ENCODE measurements at regions not wholly inside any gene's neighbourhood (a gene's known extent, or its start where the extent isn't known, plus 50 kb on each side); places are given as distances from the start of the nearest gene placed in this dataset.
"Not testable (repeated sequence)": the region's sequence is repeated elsewhere in the genome, so short reads cannot be mapped to it uniquely, and the experiment has no call there.

DNA sequence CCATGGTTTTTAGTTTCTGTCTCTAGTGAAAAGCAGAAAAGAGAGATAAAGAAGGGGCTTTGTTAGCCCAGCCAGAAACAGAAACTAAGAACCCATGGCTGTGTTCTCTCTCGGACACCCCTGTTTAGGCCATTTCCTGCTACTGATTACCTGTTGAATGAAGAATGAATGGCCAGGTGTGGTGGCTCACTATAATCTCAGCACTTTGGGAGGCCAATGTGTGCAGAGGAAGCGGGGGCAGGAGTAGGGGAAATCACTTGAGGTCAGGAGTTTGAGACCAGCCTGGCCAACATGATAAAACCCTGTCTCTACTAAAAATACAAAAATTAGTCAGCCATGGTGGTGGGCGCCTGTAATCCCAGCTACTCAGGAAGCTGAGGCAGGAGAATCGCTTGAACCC is 93.8 kb upstream of the MSH6 start:
- not testable (repeated sequence) for DNase-seq

GRCh38 chr2:47688561-47688960 is 94.4 kb upstream of the MSH6 start:
- DNase-seq: peak; percentile 81

DNA sequence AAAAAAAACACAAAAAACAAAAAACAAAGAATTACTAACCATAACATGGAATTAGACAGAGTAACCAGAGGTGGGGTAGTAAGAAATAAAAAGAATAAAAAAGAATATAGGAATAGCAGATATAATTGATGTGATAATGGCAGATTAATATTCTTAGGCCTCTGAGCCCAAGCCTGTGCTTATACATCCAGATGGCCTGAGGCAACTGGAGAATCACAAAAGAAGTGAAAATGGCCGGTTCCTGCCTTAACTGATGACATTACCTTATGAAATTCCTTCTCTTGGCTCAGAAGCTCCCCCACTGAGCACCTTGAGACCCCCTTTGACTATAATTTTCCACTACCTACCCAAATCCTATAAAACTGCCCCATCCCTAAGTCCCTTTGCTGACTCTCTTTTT is 95.1 kb upstream of the MSH6 start:
- DNase-seq: no peak

DNA sequence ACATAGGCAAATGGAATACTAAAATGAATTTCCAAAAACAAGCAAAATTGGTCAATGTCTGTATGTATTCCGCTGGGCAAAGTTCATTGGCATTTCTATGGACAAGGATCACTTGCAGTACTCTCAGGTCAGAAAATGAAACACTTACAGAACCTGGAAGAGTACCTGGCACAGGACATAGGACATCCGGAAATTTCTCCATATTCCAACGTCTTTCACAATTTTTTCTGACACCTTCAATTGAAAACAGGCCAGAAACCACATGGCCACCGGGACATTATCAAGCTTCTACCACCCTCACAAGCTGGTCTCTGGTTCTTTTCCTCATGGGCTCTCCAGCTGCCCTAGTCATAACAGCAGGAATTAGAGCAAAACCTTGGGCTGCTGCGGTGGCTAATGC is 96.9 kb upstream of the MSH6 start:
- DNase-seq: no peak

DNA sequence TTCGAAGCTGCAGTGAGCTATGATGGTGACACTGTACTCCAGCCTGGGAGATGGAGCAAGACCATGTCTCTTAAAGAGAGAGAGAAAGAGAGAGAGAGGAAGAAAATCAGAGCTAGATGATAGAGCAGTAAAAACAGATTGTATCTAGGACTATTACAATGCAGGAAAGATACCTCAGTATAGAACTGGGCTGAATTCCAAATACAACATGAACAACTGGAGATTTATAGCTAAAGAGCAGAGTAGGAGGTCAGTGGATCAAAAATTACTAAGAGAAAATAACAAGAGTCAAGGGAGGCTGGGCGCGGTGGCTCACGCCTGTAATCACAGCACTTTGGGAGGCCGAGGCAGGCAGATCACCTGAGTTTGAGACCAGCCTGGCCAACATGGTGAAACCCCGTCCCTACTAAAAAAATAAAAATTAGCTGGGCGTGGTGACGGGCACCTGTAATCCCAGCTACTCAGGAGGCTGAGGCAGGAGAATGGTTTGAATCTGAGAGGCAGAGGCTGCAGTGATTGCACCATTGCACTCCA is 100.7 kb upstream of the MSH6 start:
- no peak for DNase-seq

- no peak for DNase-seq
Measured at GRCh38 chr2:47676261-47676926, 105.6 kb upstream of the KCNK12 start.

DNA sequence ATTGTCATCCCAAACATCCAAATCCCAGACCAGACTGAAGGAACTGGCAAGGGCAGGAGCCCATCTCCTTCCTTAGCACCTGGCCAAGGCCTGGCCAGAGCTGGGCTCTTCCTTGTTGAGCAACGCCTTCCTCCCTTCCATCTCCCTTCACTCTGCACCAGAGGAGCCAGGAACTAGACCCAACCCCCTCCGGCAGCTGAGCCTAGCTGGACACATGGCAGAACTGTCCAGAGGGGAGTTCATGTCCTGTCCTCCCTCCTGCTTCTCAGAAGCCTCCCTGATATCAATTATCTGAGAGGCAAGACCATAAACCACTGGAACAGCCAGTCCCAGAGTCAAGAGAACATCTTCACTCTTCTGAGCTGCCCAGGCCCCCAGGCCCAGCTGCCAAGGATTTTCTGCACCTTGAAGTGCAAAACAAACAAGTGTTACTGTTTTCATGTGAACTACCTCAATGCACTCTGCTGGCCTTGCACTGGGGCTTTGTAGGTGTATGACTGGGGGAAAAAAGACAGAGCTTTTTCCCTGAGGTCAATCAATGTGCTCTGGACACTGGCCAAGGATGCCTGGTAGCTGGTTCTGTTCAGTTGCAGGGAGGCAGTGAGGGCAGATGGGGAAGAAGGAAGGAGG is 104.5 kb upstream of the KCNK12 start:
- peak; percentile 34 for DNase-seq

DNA sequence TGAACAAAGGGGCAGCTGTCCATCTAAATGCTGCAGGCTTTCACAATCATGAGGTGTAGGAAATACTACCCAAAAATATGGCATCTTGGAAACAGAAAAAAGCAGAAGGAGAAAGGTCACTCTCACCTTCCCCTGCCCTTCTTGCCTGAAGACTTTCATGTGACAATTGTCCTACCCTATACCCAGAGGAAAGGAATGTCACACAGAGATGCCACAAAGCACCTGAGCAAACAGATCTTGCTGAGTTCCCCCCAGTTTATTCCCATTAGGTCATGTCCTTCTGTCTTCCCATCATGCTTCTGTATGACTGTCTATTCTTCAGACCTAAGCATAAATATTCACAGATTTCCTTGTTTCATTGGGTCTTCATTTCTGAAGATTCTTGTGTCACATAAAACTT is 95.5 kb upstream of the KCNK12 start:
- no peak for DNase-seq

DNA sequence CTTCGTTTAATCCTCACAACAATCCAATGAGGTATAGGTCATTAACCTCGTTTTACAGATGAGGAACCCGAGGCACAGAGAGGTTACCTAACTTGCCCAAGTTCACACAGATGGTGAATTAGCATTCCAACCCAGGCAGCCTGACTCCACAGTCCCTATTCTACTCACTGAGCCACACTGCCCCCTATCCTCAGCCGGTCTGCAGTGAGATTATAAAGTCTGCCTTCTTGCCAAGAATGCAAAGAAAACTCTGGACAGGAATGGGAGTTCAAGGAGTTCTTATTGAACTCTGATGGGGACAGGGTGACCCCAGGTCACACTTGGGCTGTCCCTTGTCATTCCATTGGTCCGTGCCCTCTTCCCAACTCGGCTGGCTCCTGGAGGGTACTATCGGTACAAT is 94.0 kb upstream of the KCNK12 start:
- no peak for DNase-seq

GRCh38 chr2:47662552-47662951 is 91.8 kb upstream of the KCNK12 start:
- DNase-seq: no peak

DNA sequence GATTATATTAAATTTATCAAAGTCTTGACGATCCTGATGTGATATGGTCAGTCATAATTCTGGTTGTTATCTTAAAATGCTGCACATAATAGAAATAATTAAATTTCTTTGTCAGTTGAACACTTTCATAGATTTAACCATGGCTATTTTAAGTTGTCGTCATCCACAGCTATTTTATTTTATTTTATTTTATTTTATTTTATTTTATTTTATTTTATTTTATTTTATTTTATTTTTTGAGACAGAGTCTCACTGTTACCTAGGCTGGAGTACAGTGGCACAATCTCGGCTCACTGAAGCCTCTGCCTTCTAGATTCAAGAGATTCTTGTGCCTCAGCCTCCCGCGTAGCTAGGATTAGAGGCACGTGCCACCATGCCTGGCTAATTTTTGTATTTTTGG is 90.5 kb upstream of the KCNK12 start:
- no peak for DNase-seq

DNA sequence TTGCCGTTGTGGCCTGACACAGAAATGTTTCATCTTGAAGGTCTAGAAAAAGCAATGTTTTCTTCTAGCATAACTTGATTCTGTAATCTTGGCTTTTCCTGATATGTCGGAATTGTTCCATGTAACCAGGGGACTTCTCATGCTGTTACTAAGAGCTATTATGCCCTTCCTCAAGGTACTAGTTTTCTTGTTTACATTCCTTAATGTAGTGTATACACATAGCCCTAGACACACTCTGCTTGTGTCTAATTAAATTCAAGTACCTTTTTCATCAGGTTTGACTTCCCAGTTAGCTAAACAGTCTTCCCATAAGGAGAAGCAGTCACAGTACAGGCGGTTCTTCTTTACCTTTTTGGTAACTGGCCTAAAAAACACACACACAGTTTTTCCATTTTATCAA is 89.4 kb upstream of the KCNK12 start:
- DNase-seq: no peak

- DNase-seq: no peak
Measured at GRCh38 chr2:47658646-47659320, 88.0 kb upstream of the KCNK12 start.

- no peak for DNase-seq
Measured at GRCh38 chr2:47657886-47658489, 87.2 kb upstream of the KCNK12 start.

GRCh38 chr2:47656715-47657600 is 86.2 kb upstream of the KCNK12 start:
- no peak for DNase-seq

GRCh38 chr2:47655563-47655880 is 84.7 kb upstream of the KCNK12 start:
- no peak for DNase-seq

- DNase-seq: peak; percentile 28
Measured at GRCh38 chr2:47654790-47655562, 84.2 kb upstream of the KCNK12 start.

DNA sequence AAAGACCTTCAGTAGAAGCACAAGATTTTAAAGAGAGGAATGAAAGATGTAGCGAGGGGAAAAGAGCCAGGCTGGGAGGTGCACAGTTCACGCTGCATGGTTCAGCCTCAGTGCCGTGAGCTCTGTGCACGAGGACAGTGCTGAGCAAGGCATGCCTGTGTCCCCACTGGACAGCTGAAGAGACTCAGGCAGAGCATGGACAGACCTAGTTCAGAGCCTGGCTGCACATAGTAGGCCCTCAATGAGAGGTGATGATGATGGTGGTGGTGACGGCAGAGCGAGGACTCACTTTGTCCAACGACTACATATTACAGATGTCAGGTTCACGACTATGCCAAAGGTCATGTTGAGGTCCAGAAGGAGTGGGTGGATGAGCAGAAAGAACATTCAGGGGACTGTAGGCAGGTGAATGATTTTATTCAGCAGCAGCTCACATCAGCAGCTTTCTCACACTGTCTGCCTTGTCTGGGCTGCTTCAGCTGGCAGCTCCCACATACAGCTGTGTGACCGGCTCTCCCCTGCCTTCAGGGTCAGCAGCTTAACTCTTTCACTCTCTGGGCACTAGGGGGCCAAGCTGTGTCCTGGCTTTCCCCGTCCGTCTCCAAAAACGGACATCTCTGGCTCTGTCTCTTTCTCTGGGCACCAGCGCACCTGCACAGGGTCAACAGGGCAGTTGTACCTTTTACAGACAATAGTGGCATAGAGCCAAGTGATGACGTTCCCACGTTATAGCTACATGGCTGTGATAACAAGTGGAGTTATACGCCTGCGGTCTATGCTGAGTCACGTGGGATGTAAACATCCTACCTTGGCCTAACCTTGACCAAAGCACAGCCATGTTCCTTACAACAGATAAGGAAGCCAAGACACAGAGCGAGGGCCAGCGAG is 83.4 kb upstream of the KCNK12 start:
- DNase-seq: peak; percentile 6

- no peak for DNase-seq
Measured at GRCh38 chr2:47653036-47653435, 82.3 kb upstream of the KCNK12 start.

- no peak for DNase-seq
Measured at GRCh38 chr2:47652061-47652690, 81.4 kb upstream of the KCNK12 start.

Data from NCI-H2029 treated with DMSO at 0.1 percent for 48 hours (cell line).